ENCODE measurements at regions not wholly inside any gene's neighbourhood (a gene's known extent, or its start where the extent isn't known, plus 50 kb on each side); places are given as distances from the start of the nearest gene placed in this dataset.

- no peak for TF ChIP-seq YY1 (IDR thresholded peaks at IDR 0.05; ENCODE audit: insufficient read depth, insufficient read length)
- TF ChIP-seq ZNF274 (IDR thresholded peaks at IDR 0.05; ENCODE audit: low read depth, low read length): no peak
- no peak for TF ChIP-seq SUZ12 (IDR thresholded peaks at IDR 0.05; ENCODE audit: extremely low read depth, insufficient read depth, insufficient read length)
These were observed 55.9 kb upstream of the SLC66A3 start for GRCh38 chr2:11099122-11100065.

Measured in NT2/D1 (cell line).